Parathyroid adenoma (tissue), 2 donors: ENCODE measurements at regions not wholly inside any gene's neighbourhood (a gene's known extent, or its start where the extent isn't known, plus 50 kb on each side); places are given as distances from the start of the nearest gene placed in this dataset.

Experiments used
- H2AFZ ChIP-seq: fragments of 300-600 bp; sonication (generic); one replicate; pipeline ENCODE4 v1.7.0; 2017; ENCODE audit warnings: antibody characterized with exemption, mild to moderate bottlenecking
- H3K27ac ChIP-seq: fragments of 300-600 bp; sonication (generic); one replicate; pipeline ENCODE4 v1.7.0; 2017
- H3K27me3 ChIP-seq: fragments of 300-600 bp; sonication (generic); one replicate; pipeline ENCODE4 v1.7.0; 2017; ENCODE audit warnings: low read length; ENCODE audit not compliant: control insufficient read depth, insufficient read depth
- H3K36me3 ChIP-seq: fragments of 300-600 bp; sonication (generic); one replicate; pipeline ENCODE4 v1.7.0; 2017; ENCODE audit warnings: low read length; ENCODE audit not compliant: control insufficient read depth, insufficient read depth
- H3K4me1 ChIP-seq: fragments of 300-600 bp; sonication (generic); one replicate; pipeline ENCODE4 v1.7.0; 2017; ENCODE audit warnings: control low read depth
- H3K4me2 ChIP-seq: fragments of 300-600 bp; sonication (generic); one replicate; pipeline ENCODE4 v1.7.0; 2017; ENCODE audit warnings: low read length
- H3K4me3 ChIP-seq: fragments of 300-600 bp; sonication (generic); one replicate; pipeline ENCODE4 v1.7.0; 2017; ENCODE audit warnings: low read depth, low read length
- H3K79me2 ChIP-seq: fragments of 300-600 bp; sonication (generic); one replicate; pipeline ENCODE4 v1.7.0; 2017; ENCODE audit warnings: control low read depth
- H3K9ac ChIP-seq: fragments of 300-600 bp; sonication (generic); one replicate; pipeline ENCODE4 v1.7.0; 2017; ENCODE audit warnings: mild to moderate bottlenecking
- H3K9me3 ChIP-seq: fragments of 300-600 bp; sonication (generic); one replicate; pipeline ENCODE4 v1.7.0; 2017; ENCODE audit warnings: low read length; ENCODE audit not compliant: control insufficient read depth
- TF ChIP-seq, protein P1 (sequence below): fragments of 300-600 bp; sonication (generic); IDR thresholded peaks from one replicate; pipeline ENCODE4 v1.7.0; 2017; ENCODE audit warnings: antibody characterized with exemption, mild to moderate bottlenecking
- donor health status: primary hyperparathyroidism.

GRCh38 chr2:198697794-198698193 lies 759.9 kb downstream of the SATB2 start:
- Histone ChIP-seq H3K4me3 (no peak overlapping the region), H3K36me3 (no peaks in the 10 kb centered on the region), H2AFZ (no peak overlapping the region), H3K9me3 (peaks cover 3% of the 10 kb centered on the region), H3K27me3 (no peaks in the 10 kb centered on the region), H3K4me1 (no peaks in the 10 kb centered on the region), H3K9ac (no peak overlapping the region), H3K4me2 (no peak overlapping the region), H3K27ac (no peak overlapping the region), H3K79me2 (no peaks in the 10 kb centered on the region)
- TF ChIP-seq, protein P1, sequence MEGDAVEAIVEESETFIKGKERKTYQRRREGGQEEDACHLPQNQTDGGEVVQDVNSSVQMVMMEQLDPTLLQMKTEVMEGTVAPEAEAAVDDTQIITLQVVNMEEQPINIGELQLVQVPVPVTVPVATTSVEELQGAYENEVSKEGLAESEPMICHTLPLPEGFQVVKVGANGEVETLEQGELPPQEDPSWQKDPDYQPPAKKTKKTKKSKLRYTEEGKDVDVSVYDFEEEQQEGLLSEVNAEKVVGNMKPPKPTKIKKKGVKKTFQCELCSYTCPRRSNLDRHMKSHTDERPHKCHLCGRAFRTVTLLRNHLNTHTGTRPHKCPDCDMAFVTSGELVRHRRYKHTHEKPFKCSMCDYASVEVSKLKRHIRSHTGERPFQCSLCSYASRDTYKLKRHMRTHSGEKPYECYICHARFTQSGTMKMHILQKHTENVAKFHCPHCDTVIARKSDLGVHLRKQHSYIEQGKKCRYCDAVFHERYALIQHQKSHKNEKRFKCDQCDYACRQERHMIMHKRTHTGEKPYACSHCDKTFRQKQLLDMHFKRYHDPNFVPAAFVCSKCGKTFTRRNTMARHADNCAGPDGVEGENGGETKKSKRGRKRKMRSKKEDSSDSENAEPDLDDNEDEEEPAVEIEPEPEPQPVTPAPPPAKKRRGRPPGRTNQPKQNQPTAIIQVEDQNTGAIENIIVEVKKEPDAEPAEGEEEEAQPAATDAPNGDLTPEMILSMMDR, result no peak

GRCh38 chr2:198697218-198697617 lies 760.5 kb downstream of the SATB2 start:
- H3K9ac ChIP-seq, result no peak overlapping the region
- H3K4me3 ChIP-seq, result no peak overlapping the region
- H3K36me3 ChIP-seq, result no peaks in the 10 kb centered on the region
- H3K27me3 ChIP-seq, result no peaks in the 10 kb centered on the region
- H3K79me2 ChIP-seq, result no peaks in the 10 kb centered on the region
- no peak overlapping the region for H3K27ac ChIP-seq
- peaks cover 3% of the 10 kb centered on the region for H3K9me3 ChIP-seq
- H2AFZ ChIP-seq, result no peak overlapping the region
- TF ChIP-seq, protein P1, result no peak
- no peaks in the 10 kb centered on the region for H3K4me1 ChIP-seq
- no peak overlapping the region for H3K4me2 ChIP-seq

DNA sequence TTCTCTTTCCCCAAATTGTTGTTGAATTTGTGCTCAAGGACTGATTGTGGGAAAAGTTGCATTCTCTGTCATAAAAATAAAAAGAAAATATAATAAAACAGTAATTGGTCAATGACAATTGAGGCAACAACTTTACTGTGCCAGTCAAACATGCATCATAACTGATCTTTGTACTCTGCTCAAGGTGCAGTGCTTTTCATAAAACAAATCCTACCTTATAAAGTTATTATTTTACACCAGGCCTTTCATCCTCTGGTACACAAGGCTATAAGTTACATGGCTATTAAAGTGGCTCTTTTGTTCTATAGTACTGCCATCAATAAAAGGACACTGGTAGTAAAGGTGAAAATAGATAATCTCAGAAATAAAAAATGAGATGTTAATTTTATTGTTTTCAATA lies 761.9 kb downstream of the SATB2 start:
- Histone ChIP-seq H3K9ac (no peak overlapping the region), H2AFZ (no peak overlapping the region), H3K4me2 (no peak overlapping the region), H3K79me2 (no peaks in the 10 kb centered on the region), H3K4me1 (no peaks in the 10 kb centered on the region), H3K36me3 (no peaks in the 10 kb centered on the region), H3K27me3 (no peaks in the 10 kb centered on the region), H3K27ac (no peak overlapping the region), H3K9me3 (no peaks in the 10 kb centered on the region), H3K4me3 (no peak overlapping the region)
- TF ChIP-seq, protein P1, result no peak

- Histone ChIP-seq H3K4me2 (no peak overlapping the region), H3K4me3 (no peak overlapping the region), H3K4me1 (no peaks in the 10 kb centered on the region), H3K79me2 (no peaks in the 10 kb centered on the region), H3K36me3 (no peaks in the 10 kb centered on the region), H3K27me3 (no peaks in the 10 kb centered on the region), H3K9me3 (no peaks in the 10 kb centered on the region), H3K9ac (no peak overlapping the region), H2AFZ (no peak overlapping the region), H3K27ac (no peak overlapping the region)
- TF ChIP-seq, protein P1, result no peak
These were observed 764.7 kb downstream of the SATB2 start for GRCh38 chr2:198692907-198693510.

GRCh38 chr2:198691236-198691635 lies 766.5 kb downstream of the SATB2 start:
- H3K9ac ChIP-seq, result no peak overlapping the region
- H3K9me3 ChIP-seq, result no peaks in the 10 kb centered on the region
- no peak overlapping the region for H3K27ac ChIP-seq
- no peak overlapping the region for H3K4me3 ChIP-seq
- TF ChIP-seq, protein P1, result no peak
- no peaks in the 10 kb centered on the region for H3K36me3 ChIP-seq
- H3K4me2 ChIP-seq, result no peak overlapping the region
- no peaks in the 10 kb centered on the region for H3K27me3 ChIP-seq
- H3K79me2 ChIP-seq, result no peaks in the 10 kb centered on the region
- no peak overlapping the region for H2AFZ ChIP-seq
- no peaks in the 10 kb centered on the region for H3K4me1 ChIP-seq
